ENCODE measurements at regions not wholly inside any gene's neighbourhood (a gene's known extent, or its start where the extent isn't known, plus 50 kb on each side); places are given as distances from the start of the nearest gene placed in this dataset.

GRCh38 chr3:95280711-95281352 lies 1218.0 kb downstream of the NSUN3 start:
- H3K4me3 Mint-ChIP-seq, result no peak overlapping the region
- H3K36me3 Mint-ChIP-seq (ENCODE audit: low read depth), result no peaks in the 10 kb centered on the region
- H3K27me3 Mint-ChIP-seq (ENCODE audit: low read depth), result no peaks in the 10 kb centered on the region
- no peak for TF ChIP-seq CTCF (IDR thresholded peaks at IDR 0.05; ENCODE audit: unreplicated experiment in 3 of 3)
- peaks cover 6% of the 10 kb centered on the region for H3K4me1 Mint-ChIP-seq
- H3K27ac Mint-ChIP-seq, result no peak overlapping the region
- no peaks in the 10 kb centered on the region for H3K9me3 Mint-ChIP-seq

DNA sequence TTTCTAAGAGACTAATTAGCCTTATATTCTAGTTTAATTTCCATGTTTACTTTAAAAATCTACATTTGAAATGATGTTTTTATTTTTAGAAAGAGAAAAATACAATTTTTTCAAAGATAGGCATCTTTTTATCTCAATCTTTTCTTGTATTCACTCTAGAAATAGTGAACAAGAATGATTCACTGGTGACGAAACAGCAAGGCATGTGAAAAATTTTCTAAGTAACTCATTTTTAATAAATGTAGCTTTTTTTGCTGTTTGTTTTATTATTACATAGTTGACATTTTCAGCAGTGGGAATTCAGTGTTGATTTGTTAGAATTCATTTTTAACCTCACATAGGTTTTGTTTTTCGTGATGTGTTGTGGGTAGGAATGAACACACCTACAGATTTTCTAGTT lies 1226.4 kb downstream of the NSUN3 start:
- H3K27ac Mint-ChIP-seq, result no peak overlapping the region

GRCh38 chr3:95297581-95297980 lies 1234.7 kb downstream of the NSUN3 start:
- Mint-ChIP-seq H3K27me3 (ENCODE audit: low read depth) (no peaks in the 10 kb centered on the region), H3K4me1 (no peaks in the 10 kb centered on the region), H3K36me3 (ENCODE audit: low read depth) (no peaks in the 10 kb centered on the region), H3K9me3 (no peaks in the 10 kb centered on the region), H3K27ac (no peak overlapping the region), H3K4me3 (no peak overlapping the region)
- no peak for TF ChIP-seq CTCF (IDR thresholded peaks at IDR 0.05; ENCODE audit: unreplicated experiment in 3 of 3)

More for the DNA sequence above, 1226.4 kb downstream of the NSUN3 start:
- Mint-ChIP-seq H3K4me3 (no peak overlapping the region), H3K27me3 (ENCODE audit: low read depth) (no peaks in the 10 kb centered on the region), H3K36me3 (ENCODE audit: low read depth) (no peaks in the 10 kb centered on the region), H3K4me1 (no peaks in the 10 kb centered on the region), H3K9me3 (peaks cover 4% of the 10 kb centered on the region)
- TF ChIP-seq CTCF (IDR thresholded peaks at IDR 0.05; ENCODE audit: unreplicated experiment in 3 of 3), result no peak

- Mint-ChIP-seq H3K4me1 (no peaks in the 10 kb centered on the region), H3K27ac (no peak overlapping the region), H3K9me3 (no peaks in the 10 kb centered on the region), H3K27me3 (ENCODE audit: low read depth) (no peaks in the 10 kb centered on the region), H3K4me3 (no peak overlapping the region), H3K36me3 (ENCODE audit: low read depth) (no peaks in the 10 kb centered on the region)
- no peak for TF ChIP-seq CTCF (IDR thresholded peaks at IDR 0.05; ENCODE audit: unreplicated experiment in 3 of 3)
Measured at GRCh38 chr3:95302044-95302443, 1239.2 kb downstream of the NSUN3 start.

GRCh38 chr3:95310560-95310959 lies 1247.7 kb downstream of the NSUN3 start:
- peaks cover 3% of the 10 kb centered on the region for H3K9me3 Mint-ChIP-seq
- H3K4me3 Mint-ChIP-seq, result no peak overlapping the region
- H3K27ac Mint-ChIP-seq, result no peak overlapping the region
- TF ChIP-seq CTCF (IDR thresholded peaks at IDR 0.05; ENCODE audit: unreplicated experiment in 3 of 3), result no peak
- no peaks in the 10 kb centered on the region for H3K36me3 Mint-ChIP-seq (ENCODE audit: low read depth)
- no peaks in the 10 kb centered on the region for H3K27me3 Mint-ChIP-seq (ENCODE audit: low read depth)
- H3K4me1 Mint-ChIP-seq, result no peaks in the 10 kb centered on the region

DNA sequence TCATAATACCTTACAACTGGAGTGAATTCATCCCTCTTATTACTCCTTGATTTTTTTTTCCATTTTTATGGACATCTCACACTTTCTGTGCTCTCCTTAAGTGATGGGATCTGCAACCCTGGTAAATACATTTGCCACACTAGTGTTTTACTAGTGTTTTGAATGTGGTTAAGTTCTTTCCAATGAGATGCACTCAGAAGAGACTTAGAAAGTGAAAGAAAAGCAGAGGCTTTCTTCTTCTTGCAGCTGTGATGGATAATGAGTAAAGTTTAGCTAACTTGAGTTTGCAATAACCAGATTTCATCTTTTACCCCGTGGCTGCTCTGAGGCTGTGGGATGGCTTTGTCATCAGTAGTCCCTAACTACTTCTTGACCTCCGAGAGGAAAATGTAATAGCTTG lies 1248.4 kb downstream of the NSUN3 start:
- no peak for TF ChIP-seq CTCF (IDR thresholded peaks at IDR 0.05; ENCODE audit: unreplicated experiment in 3 of 3)
- Mint-ChIP-seq H3K4me1 (no peaks in the 10 kb centered on the region), H3K27ac (no peak overlapping the region), H3K27me3 (ENCODE audit: low read depth) (no peaks in the 10 kb centered on the region), H3K4me3 (no peak overlapping the region), H3K9me3 (peaks cover 8% of the 10 kb centered on the region), H3K36me3 (ENCODE audit: low read depth) (no peaks in the 10 kb centered on the region)
